ENCODE measurements at regions not wholly inside any gene's neighbourhood (a gene's known extent, or its start where the extent isn't known, plus 50 kb on each side); places are given as distances from the start of the nearest gene placed in this dataset.
"Not testable (repeated sequence)": the region's sequence is repeated elsewhere in the genome, so short reads cannot be mapped to it uniquely, and the experiment has no call there.

DNA sequence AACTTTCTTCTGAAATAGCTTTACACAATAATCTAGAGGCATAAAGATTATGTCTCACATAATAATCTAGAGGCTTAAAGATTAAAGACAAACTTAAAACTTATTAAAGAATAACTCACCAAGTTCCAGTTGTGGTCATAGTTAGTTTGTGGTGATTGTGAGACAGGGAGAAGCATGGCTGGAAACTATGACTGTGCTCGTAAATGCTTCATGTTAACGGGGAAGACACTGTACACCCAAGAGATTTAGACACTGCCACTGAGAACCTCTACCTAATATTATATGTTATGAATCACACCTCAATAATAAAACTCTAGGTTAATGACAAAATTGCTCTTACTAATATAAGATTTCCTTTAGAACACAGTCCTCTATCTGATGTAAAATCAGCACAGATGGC, 541.6 kb downstream of the TMEM121 start:
- no peak for TF ChIP-seq CTCF (IDR thresholded peaks at IDR 0.05; ENCODE audit: insufficient read depth, low read length)
- H3K4me3 ChIP-seq (ENCODE audit: low read depth, low read length) = no peak overlapping the region
- no peak for DNase-seq (ENCODE audit: low read depth)

GRCh38 chr14:106069804-106070625, 543.6 kb downstream of the TMEM121 start:
- TF ChIP-seq CTCF (IDR thresholded peaks at IDR 0.05; ENCODE audit: insufficient read depth, low read length) = no peak
- DNase-seq (ENCODE audit: low read depth) = no peak
- no peak overlapping the region for H3K4me3 ChIP-seq (ENCODE audit: low read depth, low read length)

DNA sequence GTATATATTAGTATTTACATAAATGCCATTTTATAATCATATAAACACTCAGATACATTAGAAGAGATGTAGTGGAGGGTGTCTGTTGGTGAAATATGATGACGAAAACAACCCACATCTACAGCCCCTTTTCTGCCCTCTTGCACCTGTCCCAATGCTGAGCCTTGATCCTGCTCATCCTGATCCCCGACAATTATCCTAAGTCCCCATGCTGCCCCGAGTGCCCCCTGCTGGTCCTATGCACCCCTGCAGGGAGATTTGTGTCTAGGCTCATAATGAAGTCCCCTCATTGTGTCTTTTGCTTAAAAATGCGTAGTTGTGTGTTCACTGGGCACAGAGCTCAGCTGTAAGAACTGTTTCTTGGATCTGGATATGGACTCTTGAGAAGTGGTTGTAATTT, 554.5 kb downstream of the TMEM121 start:
- no peak for DNase-seq (ENCODE audit: low read depth)
- no peak for TF ChIP-seq CTCF (IDR thresholded peaks at IDR 0.05; ENCODE audit: insufficient read depth, low read length)
- H3K4me3 ChIP-seq (ENCODE audit: low read depth, low read length) = no peak overlapping the region

- not testable (repeated sequence) for DNase-seq (ENCODE audit: low read depth); H3K4me3 ChIP-seq (ENCODE audit: low read depth, low read length)
These were observed 555.3 kb downstream of the TMEM121 start for GRCh38 chr14:106081721-106082120.

DNA sequence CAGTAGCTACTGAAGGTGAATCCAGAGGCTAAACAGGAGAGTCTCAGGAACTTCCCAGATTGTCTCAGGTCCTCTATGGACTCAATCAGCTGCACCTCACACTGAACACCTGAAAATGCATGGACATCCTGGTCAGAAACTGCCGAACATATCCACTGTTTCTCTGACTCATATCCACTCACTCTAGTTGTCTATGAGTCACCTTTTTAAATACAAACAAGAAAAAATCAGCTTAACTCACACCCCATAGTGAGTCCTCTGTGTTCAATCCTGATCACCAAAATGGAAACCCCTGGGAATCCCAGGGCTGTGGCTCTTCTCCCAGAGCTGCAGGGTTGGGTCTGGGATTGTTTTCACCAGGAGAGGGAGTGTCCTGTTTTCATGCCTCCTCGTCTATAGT, 556.7 kb downstream of the TMEM121 start:
- DNase-seq (ENCODE audit: low read depth) = no peak
- no peak overlapping the region for H3K4me3 ChIP-seq (ENCODE audit: low read depth, low read length)
- no peak for TF ChIP-seq CTCF (IDR thresholded peaks at IDR 0.05; ENCODE audit: insufficient read depth, low read length)

- H3K4me3 ChIP-seq (ENCODE audit: low read depth, low read length) = no peak overlapping the region
- no peak for DNase-seq (ENCODE audit: low read depth)
- no peak for TF ChIP-seq CTCF (IDR thresholded peaks at IDR 0.05; ENCODE audit: insufficient read depth, low read length)
These were observed 561.5 kb downstream of the TMEM121 start for GRCh38 chr14:106087837-106088236.

DNA sequence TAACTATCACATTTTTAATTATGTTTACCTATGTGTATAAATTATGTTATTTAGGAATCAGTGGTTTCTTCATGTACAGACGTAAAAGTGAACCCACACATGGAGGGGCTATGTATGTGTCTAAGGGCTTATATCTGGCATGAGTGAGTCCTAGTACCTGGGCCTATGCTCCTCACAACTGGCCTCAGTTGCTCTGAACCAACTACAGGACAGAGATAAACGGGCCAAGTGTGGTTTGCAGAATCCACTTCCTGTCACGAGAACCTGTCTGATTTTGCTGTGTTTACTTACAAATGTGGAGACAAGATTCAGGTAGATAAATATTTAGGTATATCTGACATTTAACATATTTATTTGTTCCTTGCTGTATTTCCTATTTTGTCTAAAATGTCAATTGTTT, 562.5 kb downstream of the TMEM121 start:
- not testable (repeated sequence) for H3K4me3 ChIP-seq (ENCODE audit: low read depth, low read length); DNase-seq (ENCODE audit: low read depth)

DNA sequence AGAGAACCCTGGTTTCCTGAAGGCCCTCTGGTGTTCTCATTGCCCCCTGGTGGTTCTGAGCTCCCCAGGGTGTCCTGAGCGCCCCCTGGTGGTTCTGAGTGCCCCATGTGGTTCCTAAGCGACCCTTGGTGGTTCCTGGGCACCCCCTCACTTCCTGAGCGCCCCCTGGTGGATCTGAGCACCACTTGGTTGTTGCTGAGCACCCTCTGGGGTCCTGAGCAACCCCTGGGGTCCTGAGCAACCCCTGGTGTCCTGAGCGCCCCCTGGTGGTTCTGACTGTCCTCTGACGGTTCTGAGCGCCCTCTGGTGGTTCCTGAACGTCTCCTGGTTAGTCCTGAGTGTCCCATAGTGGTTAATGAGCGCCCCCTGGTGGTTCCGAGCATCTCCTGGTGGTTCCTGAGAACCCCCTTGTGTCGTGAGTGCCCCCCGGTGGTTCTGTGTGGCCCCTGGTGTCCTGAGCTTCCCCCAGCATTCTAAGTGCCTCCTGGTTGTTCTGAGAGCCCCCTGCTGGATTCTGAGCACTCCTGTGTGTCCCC, 568.3 kb downstream of the TMEM121 start:
- no peak for DNase-seq (ENCODE audit: low read depth)
- H3K4me3 ChIP-seq (ENCODE audit: low read depth, low read length) = no peak overlapping the region
- no peak for TF ChIP-seq CTCF (IDR thresholded peaks at IDR 0.05; ENCODE audit: insufficient read depth, low read length)
